PC-9 (cell line): ENCODE measurements at regions not wholly inside any gene's neighbourhood (a gene's known extent, or its start where the extent isn't known, plus 50 kb on each side); places are given as distances from the start of the nearest gene placed in this dataset.

Experiments used
- EZH2 ChIP-seq: fragments of 200-600 bp; sonication (generic); IDR thresholded peaks from 2 replicates; pipeline ENCODE4 v1.8.0; 2017; ENCODE audit warnings: antibody characterized with exemption, low read depth
- TF ChIP-seq, protein P1 (sequence below): fragments of 200-600 bp; sonication (generic); conservative IDR thresholded peaks from 2 replicates; pipeline ENCODE4 v1.6.1; 2017; ENCODE audit warnings: mixed run types, antibody characterized with exemption, mild to moderate bottlenecking, moderate library complexity

DNA sequence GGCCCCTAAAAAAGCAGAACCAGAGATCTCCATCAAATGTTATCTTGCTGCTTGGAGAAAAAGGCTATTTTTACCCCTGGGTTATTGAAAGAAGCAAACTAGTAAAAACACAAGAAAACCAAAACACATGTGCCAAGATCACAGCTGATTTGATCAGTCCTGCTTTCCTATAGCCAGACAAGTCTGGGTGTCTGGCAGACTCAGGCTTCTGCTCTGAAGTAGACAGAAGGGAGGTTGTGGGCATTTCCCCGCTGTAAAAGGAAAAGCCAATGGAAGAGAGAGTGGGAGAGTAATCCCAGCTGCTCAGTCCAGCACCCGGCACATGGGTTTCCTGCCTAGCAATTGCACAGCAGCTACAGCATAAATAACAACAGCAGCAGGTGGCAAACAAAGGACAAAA lies 177.9 kb downstream of the PHLDA1 start:
- TF ChIP-seq, protein P1, sequence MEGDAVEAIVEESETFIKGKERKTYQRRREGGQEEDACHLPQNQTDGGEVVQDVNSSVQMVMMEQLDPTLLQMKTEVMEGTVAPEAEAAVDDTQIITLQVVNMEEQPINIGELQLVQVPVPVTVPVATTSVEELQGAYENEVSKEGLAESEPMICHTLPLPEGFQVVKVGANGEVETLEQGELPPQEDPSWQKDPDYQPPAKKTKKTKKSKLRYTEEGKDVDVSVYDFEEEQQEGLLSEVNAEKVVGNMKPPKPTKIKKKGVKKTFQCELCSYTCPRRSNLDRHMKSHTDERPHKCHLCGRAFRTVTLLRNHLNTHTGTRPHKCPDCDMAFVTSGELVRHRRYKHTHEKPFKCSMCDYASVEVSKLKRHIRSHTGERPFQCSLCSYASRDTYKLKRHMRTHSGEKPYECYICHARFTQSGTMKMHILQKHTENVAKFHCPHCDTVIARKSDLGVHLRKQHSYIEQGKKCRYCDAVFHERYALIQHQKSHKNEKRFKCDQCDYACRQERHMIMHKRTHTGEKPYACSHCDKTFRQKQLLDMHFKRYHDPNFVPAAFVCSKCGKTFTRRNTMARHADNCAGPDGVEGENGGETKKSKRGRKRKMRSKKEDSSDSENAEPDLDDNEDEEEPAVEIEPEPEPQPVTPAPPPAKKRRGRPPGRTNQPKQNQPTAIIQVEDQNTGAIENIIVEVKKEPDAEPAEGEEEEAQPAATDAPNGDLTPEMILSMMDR = no peak
- TF ChIP-seq EZH2 = no peak
